ENCODE measurements at regions not wholly inside any gene's neighbourhood (a gene's known extent, or its start where the extent isn't known, plus 50 kb on each side); places are given as distances from the start of the nearest gene placed in this dataset.
A peak's percentile ranks its signal among the peaks of the same experiment; 100 is the strongest.
"Not testable (repeated sequence)": the region's sequence is repeated elsewhere in the genome, so short reads cannot be mapped to it uniquely, and the experiment has no call there.

GRCh38 chr11:110514967-110515366 lies 85.2 kb downstream of the FDX1 start:
- DNase-seq = peak; percentile 38

GRCh38 chr11:110517381-110517780 lies 87.6 kb downstream of the FDX1 start:
- not testable (repeated sequence) for DNase-seq

- DNase-seq = no peak
These were observed 89.2 kb downstream of the FDX1 start for GRCh38 chr11:110518809-110519514.

- DNase-seq = no peak
These were observed 90.0 kb downstream of the FDX1 start for GRCh38 chr11:110519796-110520195.

- DNase-seq = no peak
These were observed 92.7 kb downstream of the FDX1 start for GRCh38 chr11:110522471-110522870.

- no peak for DNase-seq
These were observed 94.5 kb downstream of the FDX1 start for GRCh38 chr11:110524238-110524637.

GRCh38 chr11:110525883-110526282 lies 96.1 kb downstream of the FDX1 start:
- no peak for DNase-seq

- DNase-seq = no peak
These were observed 96.6 kb downstream of the FDX1 start for GRCh38 chr11:110526323-110526722.
